K562 (cell line): ENCODE measurements at regions not wholly inside any gene's neighbourhood (a gene's known extent, or its start where the extent isn't known, plus 50 kb on each side); places are given as distances from the start of the nearest gene placed in this dataset.

Source experiments
- ATF4 ChIP-seq: fragments of 450-650 bp; formaldehyde crosslinking; IDR thresholded peaks from 2 replicates; pipeline ENCODE4 v1.4.0; 2022; ENCODE audit warnings: mild to moderate bottlenecking, moderate library complexity
- DMBX1 ChIP-seq: fragments of 250-450 bp; sonication (Bioruptor Pico); IDR thresholded peaks from 2 replicates; pipeline ENCODE4 v1.8.0; 2022; ENCODE audit warnings: inconsistent platforms, mild to moderate bottlenecking, moderate library complexity, borderline replicate concordance
- HOXB6 ChIP-seq: fragments of 250-450 bp; sonication (Bioruptor Pico); IDR thresholded peaks from 2 replicates; pipeline ENCODE4 v1.5.1; 2022; ENCODE audit warnings: mild to moderate bottlenecking, borderline replicate concordance
- PPARD ChIP-seq: fragments of 250-450 bp; sonication (Bioruptor Pico); IDR thresholded peaks from 2 replicates; pipeline ENCODE4 v1.8.0; 2022; ENCODE audit warnings: inconsistent platforms, mild to moderate bottlenecking, moderate library complexity
- SAFB ChIP-seq: fragments of 200-400 bp; formaldehyde crosslinking; IDR thresholded peaks from 2 replicates; pipeline ENCODE4 v1.6.1; 2017; ENCODE audit warnings: low read depth, low read length, borderline replicate concordance
- SIN3B ChIP-seq: fragments of 450-650 bp; IDR thresholded peaks from 2 replicates; pipeline ENCODE4 v1.6.1; 2017; ENCODE audit warnings: low read depth, mild to moderate bottlenecking, moderate library complexity
- ZBTB26 ChIP-seq: fragments of 450-650 bp; formaldehyde crosslinking; IDR thresholded peaks from 2 replicates; pipeline ENCODE4 v1.4.0; 2022; ENCODE audit warnings: missing genetic modification characterization
- ZNF668 ChIP-seq: fragments of 250-450 bp; sonication (Bioruptor Pico); IDR thresholded peaks from 2 replicates; pipeline ENCODE4 v1.8.0; 2022; ENCODE audit warnings: mild to moderate bottlenecking, inconsistent platforms
- ZNF79 ChIP-seq: fragments of 250-450 bp; sonication (Bioruptor Pico); IDR thresholded peaks from 2 replicates; pipeline ENCODE4 v1.4.0; 2020; ENCODE audit warnings: low read depth, mild to moderate bottlenecking, moderate library complexity
- TF ChIP-seq, protein P1 (sequence below), 2 experiments: fragments of 450-650 bp; IDR thresholded peaks; 2 replicates each; pipeline ENCODE4 v1.6.1; 2016; ENCODE audit warnings: mild to moderate bottlenecking in 2 of 2, borderline replicate concordance in 1 of 2, low read depth in 1 of 2, moderate library complexity in 1 of 2
- TF ChIP-seq, protein P2 (sequence below): fragments of 250-450 bp; sonication (Bioruptor Pico); IDR thresholded peaks from 2 replicates; pipeline ENCODE4 v1.8.0; 2022; ENCODE audit warnings: inconsistent platforms
- TF ChIP-seq, protein P3 (sequence below): fragments of 450-650 bp; IDR thresholded peaks from 2 replicates; pipeline ENCODE4 v1.6.1; 2016; ENCODE audit warnings: mild to moderate bottlenecking

DNA sequence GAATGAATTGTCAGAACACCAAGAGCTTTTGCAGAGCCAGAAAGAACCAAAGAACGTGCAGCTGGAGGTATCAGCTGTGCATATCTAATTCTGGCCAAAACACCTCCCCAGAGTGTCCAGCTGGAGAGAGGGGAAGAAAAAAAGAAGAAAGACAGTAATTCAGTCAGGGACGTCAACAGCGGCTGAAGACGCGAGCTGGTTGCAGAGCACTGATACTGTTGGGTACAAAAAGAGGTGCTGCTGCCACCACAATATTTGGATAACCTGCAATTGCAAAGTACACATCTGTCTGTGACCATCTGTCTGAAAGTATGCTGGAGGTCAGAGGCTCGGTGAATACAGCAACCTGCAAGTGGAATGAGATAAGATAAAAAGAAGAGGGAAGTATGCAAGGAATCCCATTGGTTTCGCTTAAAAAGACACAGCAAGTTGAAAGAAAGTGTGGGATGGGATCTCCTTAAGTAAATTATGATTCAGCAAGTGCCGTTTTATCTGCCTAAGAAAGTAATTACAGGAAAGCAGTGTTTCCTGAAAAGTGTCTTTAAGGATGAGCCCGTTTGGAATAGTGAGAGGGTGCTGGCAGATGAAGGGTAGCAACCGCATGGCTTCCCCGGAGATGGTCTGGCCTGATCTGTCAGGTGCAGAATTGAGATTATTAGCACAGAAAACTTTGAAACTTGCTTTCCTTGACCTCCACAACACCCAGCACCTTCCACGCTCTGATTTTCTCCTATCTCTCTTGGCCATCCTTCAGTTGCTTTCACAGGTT, 189.9 kb upstream of the PRDM1 start (continued):
- TF ChIP-seq, protein P1, sequence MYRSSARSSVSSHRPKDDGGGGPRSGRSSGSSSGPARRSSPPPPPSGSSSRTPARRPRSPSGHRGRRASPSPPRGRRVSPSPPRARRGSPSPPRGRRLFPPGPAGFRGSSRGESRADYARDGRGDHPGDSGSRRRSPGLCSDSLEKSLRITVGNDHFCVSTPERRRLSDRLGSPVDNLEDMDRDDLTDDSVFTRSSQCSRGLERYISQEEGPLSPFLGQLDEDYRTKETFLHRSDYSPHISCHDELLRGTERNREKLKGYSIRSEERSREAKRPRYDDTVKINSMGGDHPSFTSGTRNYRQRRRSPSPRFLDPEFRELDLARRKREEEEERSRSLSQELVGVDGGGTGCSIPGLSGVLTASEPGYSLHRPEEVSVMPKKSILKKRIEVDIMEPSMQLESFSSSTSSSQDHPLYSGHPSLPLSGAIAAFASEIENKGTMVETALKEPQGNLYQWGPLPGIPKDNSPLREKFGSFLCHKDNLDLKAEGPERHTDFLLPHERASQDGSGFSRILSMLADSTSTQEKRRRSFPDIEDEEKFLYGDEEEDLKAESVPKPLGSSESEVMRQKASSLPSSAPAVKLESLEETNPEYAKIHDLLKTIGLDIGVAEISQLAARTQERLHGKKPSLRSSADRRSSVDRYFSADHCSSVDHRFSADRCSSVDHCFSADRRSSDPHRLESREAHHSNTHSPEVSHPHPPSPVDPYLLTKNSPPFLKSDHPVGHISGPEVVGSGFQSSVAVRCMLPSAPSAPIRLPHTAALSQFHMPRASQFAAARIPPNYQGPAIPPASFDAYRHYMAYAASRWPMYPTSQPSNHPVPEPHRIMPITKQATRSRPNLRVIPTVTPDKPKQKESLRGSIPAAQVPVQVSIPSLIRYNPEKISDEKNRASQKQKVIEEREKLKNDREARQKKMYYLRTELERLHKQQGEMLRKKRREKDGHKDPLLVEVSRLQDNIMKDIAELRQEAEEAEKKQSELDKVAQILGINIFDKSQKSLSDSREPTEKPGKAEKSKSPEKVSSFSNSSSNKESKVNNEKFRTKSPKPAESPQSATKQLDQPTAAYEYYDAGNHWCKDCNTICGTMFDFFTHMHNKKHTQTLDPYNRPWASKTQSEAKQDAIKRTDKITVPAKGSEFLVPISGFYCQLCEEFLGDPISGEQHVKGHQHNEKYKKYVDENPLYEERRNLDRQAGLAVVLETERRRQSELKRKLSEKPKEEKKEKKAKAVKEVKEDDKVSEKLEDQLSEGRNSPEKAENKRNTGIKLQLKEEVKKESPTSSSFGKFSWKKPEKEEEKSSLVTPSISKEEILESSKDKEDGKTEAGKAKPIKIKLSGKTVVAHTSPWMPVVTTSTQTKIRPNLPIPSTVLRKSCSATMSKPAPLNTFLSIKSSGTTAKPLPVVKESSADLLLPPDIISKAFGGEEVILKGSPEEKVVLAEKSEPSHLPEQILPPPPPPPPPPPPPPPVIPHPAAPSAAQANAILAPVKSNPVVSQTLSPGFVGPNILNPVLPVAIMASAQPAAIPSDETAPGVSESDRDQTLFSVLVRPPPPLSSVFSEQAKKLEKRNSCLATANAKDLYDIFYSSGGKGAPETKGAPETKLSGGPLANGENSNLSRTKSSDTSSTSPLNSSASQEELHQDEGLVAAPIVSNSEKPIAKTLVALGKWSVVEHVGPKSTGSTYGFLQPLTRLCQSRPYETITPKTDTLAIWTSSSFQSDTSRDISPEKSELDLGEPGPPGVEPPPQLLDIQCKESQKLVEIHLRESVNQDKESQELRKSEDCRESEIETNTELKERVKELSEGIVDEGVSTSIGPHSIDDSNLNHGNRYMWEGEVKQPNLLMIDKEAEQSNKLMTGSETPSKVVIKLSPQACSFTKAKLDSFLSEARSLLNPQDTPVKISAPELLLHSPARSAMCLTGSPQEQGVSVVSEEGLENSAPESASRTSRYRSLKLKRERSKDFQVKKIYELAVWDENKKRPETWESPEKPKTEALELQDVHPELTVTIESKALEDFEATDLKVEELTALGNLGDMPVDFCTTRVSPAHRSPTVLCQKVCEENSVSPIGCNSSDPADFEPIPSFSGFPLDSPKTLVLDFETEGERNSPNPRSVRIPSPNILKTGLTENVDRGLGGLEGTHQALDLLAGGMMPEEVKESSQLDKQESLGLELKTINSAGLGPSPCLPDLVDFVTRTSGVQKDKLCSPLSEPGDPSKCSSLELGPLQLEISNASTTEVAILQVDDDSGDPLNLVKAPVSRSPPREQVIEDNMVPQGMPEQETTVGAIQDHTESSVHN (IDR thresholded peaks at IDR 0.05; ENCODE audit: borderline replicate concordance in 1 of 2, low read depth in 1 of 2), result peak in 1 of 2 experiments; percentile 35; a peak in 1 of 4 replicates
- TF ChIP-seq ZNF79 (CRISPR knock-in tag) (no peak), ZNF668 (CRISPR knock-in tag) (no peak), SIN3B (no peak), HOXB6 (CRISPR knock-in tag) (no peak), DMBX1 (CRISPR knock-in tag) (peak; percentile 59; the same call in 1 of the 2 replicates), SAFB (no peak), ZBTB26 (CRISPR knock-in tag) (no peak), PPARD (CRISPR knock-in tag) (no peak), ATF4 (CRISPR knock-in tag) (no peak)
- TF ChIP-seq, protein P2, sequence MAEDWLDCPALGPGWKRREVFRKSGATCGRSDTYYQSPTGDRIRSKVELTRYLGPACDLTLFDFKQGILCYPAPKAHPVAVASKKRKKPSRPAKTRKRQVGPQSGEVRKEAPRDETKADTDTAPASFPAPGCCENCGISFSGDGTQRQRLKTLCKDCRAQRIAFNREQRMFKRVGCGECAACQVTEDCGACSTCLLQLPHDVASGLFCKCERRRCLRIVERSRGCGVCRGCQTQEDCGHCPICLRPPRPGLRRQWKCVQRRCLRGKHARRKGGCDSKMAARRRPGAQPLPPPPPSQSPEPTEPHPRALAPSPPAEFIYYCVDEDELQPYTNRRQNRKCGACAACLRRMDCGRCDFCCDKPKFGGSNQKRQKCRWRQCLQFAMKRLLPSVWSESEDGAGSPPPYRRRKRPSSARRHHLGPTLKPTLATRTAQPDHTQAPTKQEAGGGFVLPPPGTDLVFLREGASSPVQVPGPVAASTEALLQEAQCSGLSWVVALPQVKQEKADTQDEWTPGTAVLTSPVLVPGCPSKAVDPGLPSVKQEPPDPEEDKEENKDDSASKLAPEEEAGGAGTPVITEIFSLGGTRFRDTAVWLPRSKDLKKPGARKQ (CRISPR knock-in tag), result no peak
- TF ChIP-seq, protein P3, sequence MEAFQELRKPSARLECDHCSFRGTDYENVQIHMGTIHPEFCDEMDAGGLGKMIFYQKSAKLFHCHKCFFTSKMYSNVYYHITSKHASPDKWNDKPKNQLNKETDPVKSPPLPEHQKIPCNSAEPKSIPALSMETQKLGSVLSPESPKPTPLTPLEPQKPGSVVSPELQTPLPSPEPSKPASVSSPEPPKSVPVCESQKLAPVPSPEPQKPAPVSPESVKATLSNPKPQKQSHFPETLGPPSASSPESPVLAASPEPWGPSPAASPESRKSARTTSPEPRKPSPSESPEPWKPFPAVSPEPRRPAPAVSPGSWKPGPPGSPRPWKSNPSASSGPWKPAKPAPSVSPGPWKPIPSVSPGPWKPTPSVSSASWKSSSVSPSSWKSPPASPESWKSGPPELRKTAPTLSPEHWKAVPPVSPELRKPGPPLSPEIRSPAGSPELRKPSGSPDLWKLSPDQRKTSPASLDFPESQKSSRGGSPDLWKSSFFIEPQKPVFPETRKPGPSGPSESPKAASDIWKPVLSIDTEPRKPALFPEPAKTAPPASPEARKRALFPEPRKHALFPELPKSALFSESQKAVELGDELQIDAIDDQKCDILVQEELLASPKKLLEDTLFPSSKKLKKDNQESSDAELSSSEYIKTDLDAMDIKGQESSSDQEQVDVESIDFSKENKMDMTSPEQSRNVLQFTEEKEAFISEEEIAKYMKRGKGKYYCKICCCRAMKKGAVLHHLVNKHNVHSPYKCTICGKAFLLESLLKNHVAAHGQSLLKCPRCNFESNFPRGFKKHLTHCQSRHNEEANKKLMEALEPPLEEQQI, result no peak
